Pancreas (tissue), 10 donors: ENCODE measurements at regions not wholly inside any gene's neighbourhood (a gene's known extent, or its start where the extent isn't known, plus 50 kb on each side); places are given as distances from the start of the nearest gene placed in this dataset.

Experiments used
- ATAC-seq, 4 donors: fragments of 200-7000 bp; cut with Tn5 transposase; one replicate each; pipeline versions ENCODE4 v1.8.0 to v1.9.1; 2020; ENCODE audit warnings: mild to moderate bottlenecking in 4 of 4, moderate library complexity in 4 of 4
- DNase-seq, 6 donors: peaks; one replicate each; pipeline ENCODE4 v3.0.0-alpha.2; 2020
- FAIRE-seq: peaks from 2 replicates; lab custom pipeline; 2012; peaks lifted over from hg19 to GRCh38; lab: Jason Lieb, UNC
- H3K27ac ChIP-seq, 4 donors: fragments of 200-600 bp; sonication (generic); 1 replicate in 3 of 4; 2 replicates in 1 of 4; pipeline versions ENCODE4 v1.5.0 to v1.8.0; 2020
- H3K27me3 ChIP-seq, 4 donors: fragments of 200-600 bp; one replicate each; pipeline ENCODE4 v1.8.0; 2021
- H3K36me3 ChIP-seq, 3 donors: fragments of 200-600 bp; sonication (generic) in 1 of 3; one replicate each; pipeline versions ENCODE4 v1.5.0 to v1.8.0; 2020 to 2021
- H3K4me1 ChIP-seq, 3 donors: fragments of 200-600 bp; one replicate each; pipeline ENCODE4 v1.8.0; 2021
- H3K4me3 ChIP-seq, 4 donors: fragments of 200-600 bp; sonication (generic) in 2 of 4; one replicate each; pipeline versions ENCODE4 v1.5.0 to v1.8.0; 2020 to 2021
- H3K9me3 ChIP-seq, 4 donors: fragments of 200-600 bp; one replicate each; pipeline ENCODE4 v1.8.0; 2021
- CTCF ChIP-seq, 4 donors: fragments of 200-600 bp; sonication (generic) in 3 of 4; IDR thresholded peaks; one replicate each; pipeline versions ENCODE4 v1.5.0 to v1.8.0; 2021; ENCODE audit warnings: antibody characterized with exemption in 4 of 4
- WGBS, 2 donors: extraction: QIAGEN DNeasy Blood & Tissue Kit; methylation state at CpG; one replicate each; pipeline ENCODE4 v1.1.7; 2013; 5-methylcytosine and 5-hydroxymethylcytosine counted together
- intact Hi-C, 3 donors: fragments of 100-400 bp; cut with DNase I; formaldehyde crosslinking; loops; one replicate each; pipeline versions ENCODE4 v1.11.1 to v1.14.2; 2022
- donor health status: healthy with polysubstance abuse.
- donor health status: DM: no; HTN: no; CAD: no; lungs with moderate emphysema.
- donor health status: DM: no; HTN: no; CAD: no.
- donor health status: control.
- donor health status: control.
- donor health status: Bipolar disorder and iron deficiency.
- donor health status: DM: yes; HTN: yes; CAD: no.
- donor health status: DM: no; HTN: no; CAD: no.
- donor health status: DM: no; HTN: no; CAD: no.
- donor health status: DM: yes; HTN: yes; CAD: no.

- Histone ChIP-seq H3K27me3 (no peaks in the 10 kb centered on the region), H3K4me3 (no peak overlapping the region), H3K9me3 (no peaks in the 10 kb centered on the region), H3K27ac (no peak overlapping the region), H3K36me3 (no peaks in the 10 kb centered on the region), H3K4me1 (no peaks in the 10 kb centered on the region)
- no peak for TF ChIP-seq CTCF (IDR thresholded peaks at IDR 0.05)
- intact Hi-C loops, result no loop called here
- ATAC-seq (no peak), FAIRE-seq (no peak), DNase-seq (no peak)
- WGBS, 2 donors, result 83 to 94% methylated on average over 2 of the region's 2 CpGs
These were observed 56.6 kb upstream of the APP start for GRCh38 chr21:26227130-26227529.

GRCh38 chr21:26226724-26227123, 56.2 kb upstream of the APP start:
- FAIRE-seq (no peak), ATAC-seq (no peak)

GRCh38 chr21:26225046-26225445, 54.5 kb upstream of the APP start:
- no peaks in the 10 kb centered on the region for H3K27me3 ChIP-seq
- DNase-seq (no peak), FAIRE-seq (no peak), ATAC-seq (no peak)
- H3K27ac ChIP-seq, result no peak overlapping the region
- H3K4me1 ChIP-seq, result peaks cover 0 to 6% (median 6%) of the 10 kb centered on the region in 3 donors
- H3K36me3 ChIP-seq, result no peaks in the 10 kb centered on the region
- intact Hi-C loops, result no loop called here
- no peak for TF ChIP-seq CTCF (IDR thresholded peaks at IDR 0.05)
- H3K4me3 ChIP-seq, result no peak overlapping the region
- no peaks in the 10 kb centered on the region for H3K9me3 ChIP-seq
- 67 to 79% methylated on average over 2 of the region's 2 CpGs for WGBS, 2 donors

More at GRCh38 chr21:26226724-26227123, 56.2 kb upstream of the APP start:
- no peak overlapping the region for H3K27ac ChIP-seq
- H3K9me3 ChIP-seq, result no peaks in the 10 kb centered on the region
- H3K4me3 ChIP-seq, result no peak overlapping the region
- H3K36me3 ChIP-seq, result no peaks in the 10 kb centered on the region
- intact Hi-C loops, result no loop called here
- TF ChIP-seq CTCF (IDR thresholded peaks at IDR 0.05), result no peak
- H3K27me3 ChIP-seq, result no peaks in the 10 kb centered on the region
- no peaks in the 10 kb centered on the region for H3K4me1 ChIP-seq
- no peak for DNase-seq
- 88 to 93% methylated on average over 1 of the region's 1 CpG for WGBS, 2 donors

GRCh38 chr21:26224366-26224765, 53.8 kb upstream of the APP start:
- ATAC-seq (no peak), DNase-seq (no peak), FAIRE-seq (no peak)
- no peak overlapping the region for H3K27ac ChIP-seq
- TF ChIP-seq CTCF (IDR thresholded peaks at IDR 0.05), result no peak
- H3K4me3 ChIP-seq, result no peak overlapping the region
- intact Hi-C loops, result no loop called here
- no peaks in the 10 kb centered on the region for H3K27me3 ChIP-seq
- H3K9me3 ChIP-seq, result no peaks in the 10 kb centered on the region
- 69 to 85% methylated on average over 2 of the region's 2 CpGs for WGBS, 2 donors
- no peaks in the 10 kb centered on the region for H3K36me3 ChIP-seq
- H3K4me1 ChIP-seq, result peaks cover 0 to 6% (median 6%) of the 10 kb centered on the region in 3 donors
